GM20431 (cell line): ENCODE measurements at regions not wholly inside any gene's neighbourhood (a gene's known extent, or its start where the extent isn't known, plus 50 kb on each side); places are given as distances from the start of the nearest gene placed in this dataset.
"Not testable (repeated sequence)": the region's sequence is repeated elsewhere in the genome, so short reads cannot be mapped to it uniquely, and the experiment has no call there.

ENCODE experiments used
- in situ Hi-C: fragments of 300-500 bp; cut with MseI, MboI; formaldehyde crosslinking; loops from one replicate; pipeline ENCODE4 v1.15.0; 2020; ENCODE audit warnings: low sequenced_read_pairs; ENCODE audit not compliant: unreplicated experiment

DNA sequence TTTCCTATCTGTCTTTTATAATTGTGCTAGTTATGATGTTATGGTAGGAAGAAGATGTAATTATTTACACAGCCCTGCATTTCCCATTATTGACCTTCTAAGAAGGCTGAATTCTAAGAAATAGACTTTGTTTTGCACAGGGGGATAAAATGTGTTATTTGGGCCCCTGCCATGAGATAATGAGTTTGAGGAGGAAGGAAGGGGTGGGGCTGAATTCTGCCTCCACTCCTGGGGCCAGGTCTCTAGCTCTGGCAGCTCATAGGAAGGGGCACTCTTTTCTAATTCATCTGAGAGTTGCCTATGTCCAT lies 69.2 kb upstream of the GOLGA8B start:
- in situ Hi-C loops = no loop called here

GRCh38 chr15:34651997-34652725 lies 68.7 kb upstream of the GOLGA8B start:
- in situ Hi-C loops = no loop called here

GRCh38 chr15:34650177-34650576 lies 66.7 kb upstream of the GOLGA8B start:
- in situ Hi-C loops = no loop called here

GRCh38 chr15:34648294-34648631 lies 64.8 kb upstream of the GOLGA8B start:
- in situ Hi-C loops = no loop called here

GRCh38 chr15:34647569-34648293 lies 64.3 kb upstream of the GOLGA8B start:
- in situ Hi-C loops = no loop called here

DNA sequence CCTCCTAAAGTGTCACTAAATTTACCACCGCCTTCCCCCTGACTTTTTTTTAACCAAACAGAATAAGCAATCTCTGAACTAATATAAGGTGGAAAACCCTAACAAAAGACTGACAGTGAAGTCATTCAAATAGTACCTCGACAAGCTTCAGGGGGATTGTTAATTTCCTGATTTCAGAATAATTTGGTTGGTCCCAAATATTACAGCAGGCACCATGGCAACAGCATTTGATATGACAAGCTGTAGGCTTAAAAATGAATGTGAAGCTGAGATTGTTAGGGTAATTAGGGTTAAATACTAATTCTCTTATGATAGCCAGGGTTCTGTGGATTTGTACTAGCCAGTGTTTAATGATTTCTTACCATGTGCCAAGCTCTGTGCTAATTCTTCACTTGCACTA lies 63.5 kb upstream of the GOLGA8B start:
- in situ Hi-C loops = no loop called here

DNA sequence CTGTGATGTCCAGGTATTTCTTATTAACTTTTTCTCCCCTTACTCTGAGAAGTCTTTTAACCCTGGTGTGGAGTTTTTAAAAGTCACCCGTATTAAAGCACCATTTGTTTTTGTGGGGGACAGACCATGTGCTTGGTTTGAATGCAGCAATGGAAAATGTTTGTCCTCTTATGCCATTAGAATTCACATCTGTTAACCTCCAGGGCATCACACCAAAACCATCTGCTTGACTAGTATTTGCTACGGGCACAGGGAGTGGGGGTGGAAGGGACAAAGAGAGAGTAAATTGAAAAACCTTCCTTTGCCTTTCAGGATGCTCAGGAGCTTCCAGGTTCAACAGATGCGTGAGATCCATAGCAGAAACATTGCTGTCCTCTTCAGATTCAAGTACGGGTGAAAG lies 61.4 kb upstream of the GOLGA8B start:
- in situ Hi-C loops = no loop called here

GRCh38 chr15:34644061-34644460 lies 60.6 kb upstream of the GOLGA8B start:
- in situ Hi-C loops = no loop called here

- in situ Hi-C loops = no loop called here
Observed at GRCh38 chr15:34642247-34642646, 58.8 kb upstream of the GOLGA8B start.

GRCh38 chr15:34640661-34641060 lies 57.2 kb upstream of the GOLGA8B start:
- in situ Hi-C loops = no loop called here

GRCh38 chr15:34637305-34637704 lies 53.9 kb upstream of the GOLGA8B start:
- in situ Hi-C loops = no loop called here

DNA sequence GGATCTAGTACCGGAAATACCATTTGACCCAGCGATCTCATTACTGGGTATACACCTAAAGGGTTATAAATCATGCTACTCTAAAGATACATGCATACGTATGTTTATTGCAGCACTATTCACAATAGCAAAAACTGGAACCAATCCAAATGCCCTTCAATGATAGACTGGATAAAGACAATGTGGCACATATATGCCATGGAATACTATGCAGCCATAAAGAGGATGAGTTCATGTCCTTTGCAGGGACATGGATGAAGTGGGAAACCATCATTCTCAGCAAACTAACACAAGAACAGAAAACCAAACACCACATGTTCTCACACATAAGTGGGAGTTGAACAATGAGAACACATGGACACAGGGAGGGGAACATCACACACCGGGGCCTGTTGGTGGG lies 50.2 kb upstream of the GOLGA8B start:
- in situ Hi-C loops = not testable (repeated sequence)
